WERI-Rb-1 (cell line): ENCODE measurements at regions not wholly inside any gene's neighbourhood (a gene's known extent, or its start where the extent isn't known, plus 50 kb on each side); places are given as distances from the start of the nearest gene placed in this dataset.
"Not testable (repeated sequence)": the region's sequence is repeated elsewhere in the genome, so short reads cannot be mapped to it uniquely, and the experiment has no call there.

Source experiments
- DNase-seq: peaks from one replicate; pipeline ENCODE4 v3.0.0-alpha.2; 2020
- H3K27ac ChIP-seq: fragments of 250-450 bp; sonication (Bioruptor Pico); 2 replicates; pipeline ENCODE4 v1.5.1; 2020; ENCODE audit warnings: mild to moderate bottlenecking, moderate library complexity
- H3K27me3 ChIP-seq: fragments of 250-450 bp; sonication (Bioruptor Pico); 2 replicates; pipeline ENCODE4 v1.5.1; 2021; ENCODE audit warnings: mild to moderate bottlenecking, low read depth, moderate library complexity; ENCODE audit not compliant: insufficient read depth, severe bottlenecking
- H3K36me3 ChIP-seq: fragments of 250-450 bp; sonication (Bioruptor Pico); 2 replicates; pipeline ENCODE4 v1.5.1; 2020; ENCODE audit warnings: mild to moderate bottlenecking, moderate library complexity
- H3K4me3 ChIP-seq: 2 replicates; pipeline ENCODE4 v1.5.1; 2011; ENCODE audit warnings: low read depth, mild to moderate bottlenecking, control low read depth, low read length
- H3K9me3 ChIP-seq: fragments of 250-450 bp; sonication (Bioruptor Pico); 2 replicates; pipeline ENCODE4 v1.5.1; 2021; ENCODE audit warnings: mild to moderate bottlenecking, moderate library complexity; ENCODE audit not compliant: severe bottlenecking
- TF ChIP-seq, protein P1 (sequence below): IDR thresholded peaks from 2 replicates; pipeline ENCODE4 v1.5.1; 2011; ENCODE audit warnings: low read depth, mild to moderate bottlenecking, control low read depth, inconsistent platforms, low read length

DNA sequence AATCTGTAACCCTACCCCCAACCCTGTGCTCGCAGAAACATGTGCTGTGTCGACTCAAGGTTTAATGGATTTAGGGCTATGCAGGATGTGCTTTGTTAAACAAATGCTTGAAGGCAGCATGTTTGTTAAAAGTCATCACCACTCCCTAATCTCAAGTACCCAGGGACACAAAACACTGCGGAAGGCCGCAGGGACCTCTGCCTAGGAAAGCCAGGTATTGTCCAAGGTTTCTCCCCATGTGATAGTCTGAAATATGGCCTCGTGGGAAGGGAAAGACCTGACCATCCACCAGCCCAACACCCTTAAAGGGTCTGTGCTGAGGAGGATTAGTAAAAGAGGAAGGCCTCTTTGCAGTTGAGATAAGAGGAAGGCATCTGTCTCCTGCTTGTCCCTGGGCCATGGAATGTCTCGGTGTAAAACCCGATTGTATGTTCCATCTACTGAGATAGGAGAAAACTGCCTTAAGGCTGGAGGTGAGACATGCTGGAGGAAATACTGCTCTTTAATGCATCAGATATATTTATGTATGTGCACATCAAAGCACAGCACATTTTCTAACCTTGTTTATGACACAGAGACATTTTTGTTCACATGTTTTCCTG, 94.4 kb downstream of the LSM3 start:
- peak overlapping the region; percentile 81 for H3K27ac ChIP-seq

GRCh38 chr3:14273901-14274611, 95.4 kb downstream of the LSM3 start:
- Histone ChIP-seq H3K4me3 (no peak overlapping the region), H3K27me3 (no peaks in the 10 kb centered on the region), H3K9me3 (no peaks in the 10 kb centered on the region), H3K36me3 (no peaks in the 10 kb centered on the region), H3K27ac (peak overlapping the region; percentile 81; the same call in 1 of the 2 replicates)
- TF ChIP-seq, protein P1, sequence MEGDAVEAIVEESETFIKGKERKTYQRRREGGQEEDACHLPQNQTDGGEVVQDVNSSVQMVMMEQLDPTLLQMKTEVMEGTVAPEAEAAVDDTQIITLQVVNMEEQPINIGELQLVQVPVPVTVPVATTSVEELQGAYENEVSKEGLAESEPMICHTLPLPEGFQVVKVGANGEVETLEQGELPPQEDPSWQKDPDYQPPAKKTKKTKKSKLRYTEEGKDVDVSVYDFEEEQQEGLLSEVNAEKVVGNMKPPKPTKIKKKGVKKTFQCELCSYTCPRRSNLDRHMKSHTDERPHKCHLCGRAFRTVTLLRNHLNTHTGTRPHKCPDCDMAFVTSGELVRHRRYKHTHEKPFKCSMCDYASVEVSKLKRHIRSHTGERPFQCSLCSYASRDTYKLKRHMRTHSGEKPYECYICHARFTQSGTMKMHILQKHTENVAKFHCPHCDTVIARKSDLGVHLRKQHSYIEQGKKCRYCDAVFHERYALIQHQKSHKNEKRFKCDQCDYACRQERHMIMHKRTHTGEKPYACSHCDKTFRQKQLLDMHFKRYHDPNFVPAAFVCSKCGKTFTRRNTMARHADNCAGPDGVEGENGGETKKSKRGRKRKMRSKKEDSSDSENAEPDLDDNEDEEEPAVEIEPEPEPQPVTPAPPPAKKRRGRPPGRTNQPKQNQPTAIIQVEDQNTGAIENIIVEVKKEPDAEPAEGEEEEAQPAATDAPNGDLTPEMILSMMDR = no peak
- no peak for DNase-seq

More for the DNA sequence above, 94.4 kb downstream of the LSM3 start:
- not testable (repeated sequence) for H3K9me3 ChIP-seq, H3K4me3 ChIP-seq, DNase-seq, H3K27me3 ChIP-seq, H3K36me3 ChIP-seq

GRCh38 chr3:14274612-14274936, 96.0 kb downstream of the LSM3 start:
- H3K36me3 ChIP-seq = no peaks in the 10 kb centered on the region
- no peak overlapping the region for H3K27ac ChIP-seq
- H3K9me3 ChIP-seq = no peaks in the 10 kb centered on the region
- TF ChIP-seq, protein P1 = no peak
- H3K27me3 ChIP-seq = no peaks in the 10 kb centered on the region
- H3K4me3 ChIP-seq = no peak overlapping the region
- DNase-seq = no peak

GRCh38 chr3:14274999-14275961, 96.7 kb downstream of the LSM3 start:
- Histone ChIP-seq H3K4me3 (no peak overlapping the region), H3K9me3 (no peaks in the 10 kb centered on the region), H3K27ac (no peak overlapping the region), H3K36me3 (no peaks in the 10 kb centered on the region), H3K27me3 (no peaks in the 10 kb centered on the region)
- TF ChIP-seq, protein P1 = peak; percentile 69
- peak; percentile 37 for DNase-seq

DNA sequence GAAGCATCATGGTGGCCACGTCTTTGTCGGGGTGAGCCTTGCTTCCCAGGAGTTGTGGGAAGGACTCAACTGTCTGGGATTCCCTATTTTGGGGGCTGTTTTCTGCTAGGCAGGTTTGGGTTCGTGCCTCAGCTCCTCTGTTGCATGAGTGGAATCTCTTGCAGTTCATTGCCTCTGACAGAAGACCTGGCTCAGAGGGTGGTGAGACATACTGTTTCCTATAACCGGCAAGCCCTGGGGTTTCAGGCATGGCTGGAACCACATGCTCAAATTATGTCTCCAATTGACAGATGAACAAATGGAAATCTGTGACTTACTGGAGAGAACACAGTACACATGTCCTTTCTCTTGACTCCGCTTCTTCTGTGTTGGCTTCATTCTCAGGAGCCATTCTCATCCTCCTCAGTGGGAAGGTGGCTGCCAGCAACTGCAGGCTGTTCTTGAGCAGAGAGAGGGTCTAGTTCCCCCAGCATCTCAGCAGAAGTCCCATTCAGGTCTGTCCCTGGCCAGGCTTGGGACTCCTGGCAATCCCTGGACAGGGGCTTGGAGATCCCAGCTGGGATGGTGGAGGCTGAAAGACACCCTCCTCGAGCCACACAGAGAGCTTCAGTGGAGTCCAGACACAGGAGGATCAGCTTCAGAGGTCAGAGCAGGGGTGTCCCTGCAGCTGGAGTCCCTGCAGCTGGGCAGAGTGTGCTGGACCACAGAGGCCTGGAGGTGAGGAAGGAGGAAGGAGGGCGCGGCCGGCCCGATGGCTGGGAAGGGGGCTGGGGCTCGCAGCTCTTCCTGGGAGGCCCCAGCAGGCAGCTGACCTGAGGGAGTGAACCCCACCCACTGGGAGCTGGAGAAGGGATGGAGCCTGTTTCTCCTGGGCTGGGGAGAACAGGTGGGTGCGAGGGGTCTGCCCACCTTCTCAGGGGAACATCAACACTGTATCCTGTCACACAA, 97.6 kb downstream of the LSM3 start:
- TF ChIP-seq, protein P1 = no peak
- H3K27me3 ChIP-seq = no peaks in the 10 kb centered on the region
- H3K4me3 ChIP-seq = no peak overlapping the region
- no peaks in the 10 kb centered on the region for H3K36me3 ChIP-seq
- H3K27ac ChIP-seq = no peak overlapping the region
- H3K9me3 ChIP-seq = no peaks in the 10 kb centered on the region
- no peak for DNase-seq
